ENCODE measurements at regions not wholly inside any gene's neighbourhood (a gene's known extent, or its start where the extent isn't known, plus 50 kb on each side); places are given as distances from the start of the nearest gene placed in this dataset.

DNA sequence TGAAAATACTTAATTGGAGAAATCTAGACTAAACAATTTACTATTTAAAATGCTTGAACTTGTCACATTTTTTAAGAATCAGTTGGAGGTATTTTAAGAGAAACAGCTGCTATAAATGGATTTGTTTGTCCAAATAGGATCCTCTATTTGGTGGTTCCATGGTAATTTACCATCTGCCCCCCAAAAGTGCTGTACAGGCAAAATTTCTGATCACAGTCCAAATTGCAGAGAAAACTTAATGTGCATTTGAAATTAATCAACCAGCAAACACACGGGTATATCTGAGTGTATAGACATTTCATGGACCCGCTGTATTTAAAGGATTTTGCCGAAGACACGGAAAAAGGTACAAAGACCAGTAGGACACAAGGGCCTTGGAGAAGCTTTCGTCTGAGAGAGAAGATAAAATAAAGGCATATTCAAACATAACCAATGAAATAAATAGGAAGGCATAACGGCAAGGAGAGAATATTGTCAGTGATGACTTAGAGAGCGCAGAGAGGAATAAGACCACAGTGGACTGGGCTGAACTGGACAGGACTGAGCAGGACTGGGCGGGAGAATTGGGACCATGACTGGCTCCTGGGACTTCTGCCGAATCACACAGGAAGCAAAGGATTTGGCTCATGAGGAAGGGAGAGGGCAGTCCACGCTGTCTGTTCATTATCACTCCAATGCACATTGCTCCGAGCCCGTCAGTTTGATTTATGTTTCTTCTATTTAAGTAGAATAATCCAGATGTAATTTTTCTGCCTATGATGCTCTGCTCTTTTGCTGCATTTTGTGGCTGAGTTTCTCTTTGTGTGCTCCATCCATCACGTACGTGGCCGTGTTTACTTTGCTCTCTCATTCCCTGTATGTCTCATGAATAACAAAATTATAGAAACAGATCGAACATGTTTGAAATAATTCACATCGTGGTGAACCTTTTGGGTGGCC lies 112.8 kb downstream of the PRLHR start (continued):
- TF ChIP-seq, protein P1, sequence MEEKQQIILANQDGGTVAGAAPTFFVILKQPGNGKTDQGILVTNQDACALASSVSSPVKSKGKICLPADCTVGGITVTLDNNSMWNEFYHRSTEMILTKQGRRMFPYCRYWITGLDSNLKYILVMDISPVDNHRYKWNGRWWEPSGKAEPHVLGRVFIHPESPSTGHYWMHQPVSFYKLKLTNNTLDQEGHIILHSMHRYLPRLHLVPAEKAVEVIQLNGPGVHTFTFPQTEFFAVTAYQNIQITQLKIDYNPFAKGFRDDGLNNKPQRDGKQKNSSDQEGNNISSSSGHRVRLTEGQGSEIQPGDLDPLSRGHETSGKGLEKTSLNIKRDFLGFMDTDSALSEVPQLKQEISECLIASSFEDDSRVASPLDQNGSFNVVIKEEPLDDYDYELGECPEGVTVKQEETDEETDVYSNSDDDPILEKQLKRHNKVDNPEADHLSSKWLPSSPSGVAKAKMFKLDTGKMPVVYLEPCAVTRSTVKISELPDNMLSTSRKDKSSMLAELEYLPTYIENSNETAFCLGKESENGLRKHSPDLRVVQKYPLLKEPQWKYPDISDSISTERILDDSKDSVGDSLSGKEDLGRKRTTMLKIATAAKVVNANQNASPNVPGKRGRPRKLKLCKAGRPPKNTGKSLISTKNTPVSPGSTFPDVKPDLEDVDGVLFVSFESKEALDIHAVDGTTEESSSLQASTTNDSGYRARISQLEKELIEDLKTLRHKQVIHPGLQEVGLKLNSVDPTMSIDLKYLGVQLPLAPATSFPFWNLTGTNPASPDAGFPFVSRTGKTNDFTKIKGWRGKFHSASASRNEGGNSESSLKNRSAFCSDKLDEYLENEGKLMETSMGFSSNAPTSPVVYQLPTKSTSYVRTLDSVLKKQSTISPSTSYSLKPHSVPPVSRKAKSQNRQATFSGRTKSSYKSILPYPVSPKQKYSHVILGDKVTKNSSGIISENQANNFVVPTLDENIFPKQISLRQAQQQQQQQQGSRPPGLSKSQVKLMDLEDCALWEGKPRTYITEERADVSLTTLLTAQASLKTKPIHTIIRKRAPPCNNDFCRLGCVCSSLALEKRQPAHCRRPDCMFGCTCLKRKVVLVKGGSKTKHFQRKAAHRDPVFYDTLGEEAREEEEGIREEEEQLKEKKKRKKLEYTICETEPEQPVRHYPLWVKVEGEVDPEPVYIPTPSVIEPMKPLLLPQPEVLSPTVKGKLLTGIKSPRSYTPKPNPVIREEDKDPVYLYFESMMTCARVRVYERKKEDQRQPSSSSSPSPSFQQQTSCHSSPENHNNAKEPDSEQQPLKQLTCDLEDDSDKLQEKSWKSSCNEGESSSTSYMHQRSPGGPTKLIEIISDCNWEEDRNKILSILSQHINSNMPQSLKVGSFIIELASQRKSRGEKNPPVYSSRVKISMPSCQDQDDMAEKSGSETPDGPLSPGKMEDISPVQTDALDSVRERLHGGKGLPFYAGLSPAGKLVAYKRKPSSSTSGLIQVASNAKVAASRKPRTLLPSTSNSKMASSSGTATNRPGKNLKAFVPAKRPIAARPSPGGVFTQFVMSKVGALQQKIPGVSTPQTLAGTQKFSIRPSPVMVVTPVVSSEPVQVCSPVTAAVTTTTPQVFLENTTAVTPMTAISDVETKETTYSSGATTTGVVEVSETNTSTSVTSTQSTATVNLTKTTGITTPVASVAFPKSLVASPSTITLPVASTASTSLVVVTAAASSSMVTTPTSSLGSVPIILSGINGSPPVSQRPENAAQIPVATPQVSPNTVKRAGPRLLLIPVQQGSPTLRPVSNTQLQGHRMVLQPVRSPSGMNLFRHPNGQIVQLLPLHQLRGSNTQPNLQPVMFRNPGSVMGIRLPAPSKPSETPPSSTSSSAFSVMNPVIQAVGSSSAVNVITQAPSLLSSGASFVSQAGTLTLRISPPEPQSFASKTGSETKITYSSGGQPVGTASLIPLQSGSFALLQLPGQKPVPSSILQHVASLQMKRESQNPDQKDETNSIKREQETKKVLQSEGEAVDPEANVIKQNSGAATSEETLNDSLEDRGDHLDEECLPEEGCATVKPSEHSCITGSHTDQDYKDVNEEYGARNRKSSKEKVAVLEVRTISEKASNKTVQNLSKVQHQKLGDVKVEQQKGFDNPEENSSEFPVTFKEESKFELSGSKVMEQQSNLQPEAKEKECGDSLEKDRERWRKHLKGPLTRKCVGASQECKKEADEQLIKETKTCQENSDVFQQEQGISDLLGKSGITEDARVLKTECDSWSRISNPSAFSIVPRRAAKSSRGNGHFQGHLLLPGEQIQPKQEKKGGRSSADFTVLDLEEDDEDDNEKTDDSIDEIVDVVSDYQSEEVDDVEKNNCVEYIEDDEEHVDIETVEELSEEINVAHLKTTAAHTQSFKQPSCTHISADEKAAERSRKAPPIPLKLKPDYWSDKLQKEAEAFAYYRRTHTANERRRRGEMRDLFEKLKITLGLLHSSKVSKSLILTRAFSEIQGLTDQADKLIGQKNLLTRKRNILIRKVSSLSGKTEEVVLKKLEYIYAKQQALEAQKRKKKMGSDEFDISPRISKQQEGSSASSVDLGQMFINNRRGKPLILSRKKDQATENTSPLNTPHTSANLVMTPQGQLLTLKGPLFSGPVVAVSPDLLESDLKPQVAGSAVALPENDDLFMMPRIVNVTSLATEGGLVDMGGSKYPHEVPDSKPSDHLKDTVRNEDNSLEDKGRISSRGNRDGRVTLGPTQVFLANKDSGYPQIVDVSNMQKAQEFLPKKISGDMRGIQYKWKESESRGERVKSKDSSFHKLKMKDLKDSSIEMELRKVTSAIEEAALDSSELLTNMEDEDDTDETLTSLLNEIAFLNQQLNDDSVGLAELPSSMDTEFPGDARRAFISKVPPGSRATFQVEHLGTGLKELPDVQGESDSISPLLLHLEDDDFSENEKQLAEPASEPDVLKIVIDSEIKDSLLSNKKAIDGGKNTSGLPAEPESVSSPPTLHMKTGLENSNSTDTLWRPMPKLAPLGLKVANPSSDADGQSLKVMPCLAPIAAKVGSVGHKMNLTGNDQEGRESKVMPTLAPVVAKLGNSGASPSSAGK (IDR thresholded peaks at IDR 0.05): 0 out of 2 replicates have a peak, but pooled peaks have one; percentile 49
- no peak for TF ChIP-seq ZNF354B (CRISPR knock-in tag; IDR thresholded peaks at IDR 0.05)
- TF ChIP-seq NRF1 (conservative IDR thresholded peaks at IDR 0.05 in 1 of 2, IDR thresholded peaks at IDR 0.05 in 1 of 2): 0 out of 4 replicates have a peak, but pooled peaks have one; percentile 13 to 24
- TF ChIP-seq EWSR1 (IDR thresholded peaks at IDR 0.05; ENCODE audit: borderline replicate concordance, low read depth, partially characterized antibody): no peak
- no peak for TF ChIP-seq FIP1L1 (IDR thresholded peaks at IDR 0.05; ENCODE audit: low read depth, low read length, poor library complexity, severe bottlenecking)

Measured in K562 (cell line).